Right renal cortex interstitium (tissue), 3 donors: ENCODE measurements at regions not wholly inside any gene's neighbourhood (a gene's known extent, or its start where the extent isn't known, plus 50 kb on each side); places are given as distances from the start of the nearest gene placed in this dataset.

Experiments used
- DNase-seq, 3 donors: peaks; one replicate each; pipeline ENCODE4 v3.0.0-alpha.2; 2013; ENCODE audit warnings: low read depth in 3 of 3, low spot score in 2 of 3

GRCh38 chr13:106302843-106303242 is 232.6 kb downstream of the EFNB2 start:
- DNase-seq, result no peak

- DNase-seq, result no peak
Observed at GRCh38 chr13:106302011-106302410, 233.5 kb downstream of the EFNB2 start.

- DNase-seq, result no peak
Observed at GRCh38 chr13:106299621-106300020, 235.8 kb downstream of the EFNB2 start.

DNA sequence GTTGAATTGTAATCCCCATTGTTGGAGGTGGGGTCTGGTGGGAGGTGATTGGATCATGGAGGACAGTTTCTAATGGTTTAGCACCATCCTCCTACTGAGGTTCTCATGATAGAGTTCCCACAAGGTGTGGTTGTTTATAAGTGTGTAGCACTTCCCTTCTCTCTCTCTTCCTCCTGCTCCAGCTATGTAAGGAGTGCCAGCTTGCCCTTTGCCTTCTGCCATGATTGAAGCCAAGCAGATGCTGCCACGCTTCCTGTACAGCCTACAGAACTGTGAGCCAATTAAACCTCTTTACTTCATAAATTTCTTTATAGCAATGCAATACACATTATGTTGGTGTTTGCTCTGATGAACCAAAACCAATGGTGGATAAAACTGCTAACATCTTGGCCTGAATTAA is 238.2 kb downstream of the EFNB2 start:
- DNase-seq, result no peak

- no peak for DNase-seq
Observed at GRCh38 chr13:106296723-106297122, 238.7 kb downstream of the EFNB2 start.

- no peak for DNase-seq
Observed at GRCh38 chr13:106295971-106296370, 239.5 kb downstream of the EFNB2 start.

DNA sequence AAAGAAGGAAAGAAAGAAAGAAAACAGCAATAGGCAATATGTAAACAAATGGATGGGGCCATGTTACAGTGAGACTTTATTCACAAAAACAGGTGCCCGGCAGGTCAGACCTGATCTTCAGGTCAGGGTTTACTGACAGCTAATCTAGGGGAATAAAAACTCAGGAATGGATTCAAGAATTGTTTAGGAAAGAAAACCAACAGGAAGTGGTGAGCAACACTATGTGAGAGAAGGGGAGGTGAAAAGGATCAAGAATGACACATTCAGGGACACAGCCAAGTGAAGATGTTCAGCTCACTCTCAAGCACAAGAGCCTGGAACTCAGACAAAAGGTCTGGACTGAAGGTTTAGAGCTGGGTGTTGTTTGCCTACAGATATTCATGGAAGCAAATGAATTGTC is 244.5 kb downstream of the EFNB2 start:
- no peak for DNase-seq

GRCh38 chr13:106287351-106287750 is 248.1 kb downstream of the EFNB2 start:
- no peak for DNase-seq

GRCh38 chr13:106286811-106287210 is 248.7 kb downstream of the EFNB2 start:
- DNase-seq, result no peak

- no peak for DNase-seq
Observed at GRCh38 chr13:106284358-106284757, 251.1 kb downstream of the EFNB2 start.

- DNase-seq, result no peak
Observed at GRCh38 chr13:106281426-106281825, 254.0 kb downstream of the EFNB2 start.

GRCh38 chr13:106277484-106278154 is 257.8 kb downstream of the EFNB2 start:
- no peak for DNase-seq

- DNase-seq, result no peak
Observed at GRCh38 chr13:106276876-106277275, 258.6 kb downstream of the EFNB2 start.

DNA sequence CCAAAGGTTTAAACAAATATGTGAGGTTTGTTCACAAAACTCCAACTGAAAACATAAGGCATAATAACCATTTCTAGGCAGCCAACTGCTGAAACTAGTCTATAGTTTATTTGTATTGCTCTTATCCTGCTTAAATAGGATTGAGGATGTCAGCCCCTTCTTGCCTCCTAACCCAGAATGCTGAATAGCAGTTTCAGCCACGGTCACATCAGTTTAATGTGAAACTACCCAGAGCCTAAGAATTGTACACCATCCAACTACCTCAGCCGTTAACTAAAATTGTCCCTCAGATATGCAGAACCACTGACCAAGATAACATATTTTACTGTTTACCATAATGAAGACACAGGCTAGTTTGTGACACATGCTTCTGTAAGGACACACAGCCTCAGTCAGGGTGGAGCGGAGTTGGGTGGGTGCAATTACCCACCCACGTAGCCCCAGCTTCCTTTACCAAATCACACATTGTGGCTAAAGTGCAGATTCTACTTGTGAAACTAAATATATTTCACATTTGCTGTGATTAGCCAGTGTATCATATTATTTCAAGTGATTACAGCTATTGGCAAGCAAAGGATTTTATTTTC is 259.9 kb downstream of the EFNB2 start:
- DNase-seq, result no peak

GRCh38 chr13:106274551-106275203 is 260.8 kb downstream of the EFNB2 start:
- DNase-seq, result no peak

GRCh38 chr13:106263801-106264200 is 271.7 kb downstream of the EFNB2 start:
- no peak for DNase-seq

GRCh38 chr13:106262886-106263285 is 272.6 kb downstream of the EFNB2 start:
- no peak for DNase-seq

DNA sequence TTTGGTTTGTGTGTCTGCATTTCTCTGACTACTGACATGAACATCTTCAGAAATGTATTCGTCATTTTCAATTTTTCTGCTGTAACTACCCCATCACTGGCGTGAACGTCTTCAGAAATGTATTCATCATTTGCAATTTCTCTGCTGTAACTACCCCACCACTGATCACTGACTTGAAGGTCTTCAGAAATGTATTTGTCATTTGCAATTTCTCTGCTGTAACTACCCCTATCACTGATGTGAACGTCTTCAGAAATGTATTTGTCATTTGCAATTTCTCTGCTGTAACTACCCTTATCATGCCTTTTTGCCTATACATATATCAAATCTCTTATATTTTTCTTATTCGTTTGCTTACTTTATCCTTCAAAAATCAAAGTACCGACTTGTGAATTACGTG is 274.0 kb downstream of the EFNB2 start:
- DNase-seq, result no peak

GRCh38 chr13:106260352-106260751 is 275.1 kb downstream of the EFNB2 start:
- DNase-seq, result no peak

- no peak for DNase-seq
Observed at GRCh38 chr13:106259928-106260327, 275.5 kb downstream of the EFNB2 start.

- DNase-seq, result no peak
Observed at GRCh38 chr13:106246666-106247188, 288.7 kb downstream of the EFNB2 start.

- DNase-seq, result no peak
Observed at GRCh38 chr13:106246242-106246641, 289.2 kb downstream of the EFNB2 start.
